K562 (cell line): ENCODE measurements at regions not wholly inside any gene's neighbourhood (a gene's known extent, or its start where the extent isn't known, plus 50 kb on each side); places are given as distances from the start of the nearest gene placed in this dataset.

ENCODE experiments used
- ATAC-seq: fragments of 200-7000 bp; cut with Tn5 transposase; 3 replicates; pipeline ENCODE4 v1.9.1; 2020; ENCODE audit warnings: moderate library complexity
- BruUV-seq: library from RNA; stranded (reverse); fragments of 400-500 nt; replicated peaks from 2 replicates; lab custom pipeline; 2021; lab: Mats Ljungman, UMichigan
- CTCF ChIA-PET: fragments of 300-600 bp; formaldehyde crosslinking; extraction: SDS; loops from one replicate; lab custom pipeline; 2021; ENCODE audit warnings: low intra/inter-chr PET ratio; lab: Yijun Ruan, JAX
- POLR2A ChIA-PET: fragments of 300-600, 350-650 bp; sonication (Branson Sonifier 250); formaldehyde crosslinking; extraction: SDS; loops from one replicate; lab custom pipeline; 2021; ENCODE audit warnings: antibody characterized with exemption, inconsistent platforms; lab: Yijun Ruan, JAX
- DNase-seq, 4 experiments: peaks; one replicate each; pipeline versions ENCODE4 v3.0.0 to v3.0.0-alpha.2; 2011 to 2018; ENCODE audit warnings: low spot score in 3 of 4, mixed read lengths in 3 of 4; ENCODE audit errors: extremely low read depth in 1 of 4
- FAIRE-seq: peaks from 2 replicates; lab custom pipeline; 2011; peaks lifted over from hg19 to GRCh38; lab: Jason Lieb, UNC
- H2AFZ ChIP-seq: 2 replicates; pipeline ENCODE4 v1.6.0; 2011; ENCODE audit warnings: low read depth, low read length, control low read depth, inconsistent platforms
- H3K27ac ChIP-seq: fragments of 200-600 bp; 3 replicates; pipeline ENCODE4 v1.8.0; 2011; ENCODE audit warnings: low read depth, mild to moderate bottlenecking, control low read depth, inconsistent platforms, low read length, moderate library complexity, mixed read lengths; ENCODE audit errors: extremely low read depth
- H3K27me3 ChIP-seq, 2 experiments: fragments of 300-600 bp in 1 of 2; 2 replicates in 1 of 2; 3 replicates in 1 of 2; pipeline versions ENCODE4 v1.6.0 to v1.8.0; 2011; ENCODE audit warnings: inconsistent platforms in 2 of 2, low read length in 2 of 2, mild to moderate bottlenecking in 1 of 2, mixed read lengths in 1 of 2, moderate library complexity in 1 of 2; ENCODE audit not compliant: control insufficient read depth in 2 of 2, insufficient read depth in 2 of 2
- H3K36me3 ChIP-seq: fragments of 300-600 bp; 3 replicates; pipeline ENCODE4 v1.8.0; 2011; ENCODE audit warnings: mild to moderate bottlenecking, low read length, inconsistent platforms; ENCODE audit not compliant: control insufficient read depth, insufficient read depth
- H3K4me1 ChIP-seq, 2 experiments: fragments of 200-600 bp in 1 of 2; replicated peaks in 1 of 2; 2 replicates in 1 of 2; 3 replicates in 1 of 2; pipeline versions ENCODE4 v1.5.1 to v1.8.0; 2011; ENCODE audit warnings: inconsistent platforms in 2 of 2, low read length in 2 of 2, mild to moderate bottlenecking in 1 of 2, mixed read lengths in 1 of 2, moderate library complexity in 1 of 2; ENCODE audit not compliant: control insufficient read depth in 2 of 2, insufficient read depth in 2 of 2
- H3K4me2 ChIP-seq: 2 replicates; pipeline ENCODE4 v1.6.1; 2011; ENCODE audit warnings: low read length, control low read depth, inconsistent platforms, mixed read lengths; ENCODE audit not compliant: insufficient read depth
- H3K4me3 ChIP-seq: fragments of 200-600 bp; sonication (generic), shearing (Covaris generic); 2 replicates; pipeline ENCODE4 v1.5.1; 2016; ENCODE audit warnings: control low read depth, inconsistent platforms
- H3K79me2 ChIP-seq: fragments of 200-600 bp; 3 replicates; pipeline ENCODE4 v1.8.0; 2011; ENCODE audit warnings: low read length, inconsistent platforms; ENCODE audit not compliant: control insufficient read depth, insufficient read depth
- H3K9ac ChIP-seq, 2 experiments: 2 replicates each; pipeline versions ENCODE4 v1.6.0 to v1.6.1; 2011; ENCODE audit warnings: low read depth in 2 of 2, low read length in 2 of 2, control low read depth in 1 of 2, inconsistent platforms in 1 of 2, mild to moderate bottlenecking in 1 of 2, mixed read lengths in 1 of 2; ENCODE audit not compliant: insufficient read depth in 1 of 2
- H3K9me1 ChIP-seq: one replicate; pipeline ENCODE4 v1.6.0; 2011; ENCODE audit warnings: inconsistent platforms, mild to moderate bottlenecking, low read length, moderate library complexity; ENCODE audit not compliant: control insufficient read depth, insufficient read depth
- H3K9me3 ChIP-seq: replicated peaks from 2 replicates; pipeline ENCODE4 v1.5.1; 2011; ENCODE audit warnings: low read depth, low read length, inconsistent platforms; ENCODE audit not compliant: control insufficient read depth, insufficient read depth
- H4K20me1 ChIP-seq: replicated peaks from 2 replicates; pipeline ENCODE4 v1.6.1; 2011; ENCODE audit warnings: low read length, inconsistent platforms, mixed read lengths; ENCODE audit not compliant: control insufficient read depth, insufficient read depth
- BHLHE40 ChIP-seq: IDR thresholded peaks from 2 replicates; pipeline ENCODE4 v1.6.1; 2011; ENCODE audit warnings: low read length, improper control_type of control experiment
- EZH2 ChIP-seq: IDR thresholded peaks from 2 replicates; pipeline ENCODE4 v1.6.1; 2012; ENCODE audit warnings: low read depth, mild to moderate bottlenecking, inconsistent platforms, low read length, borderline replicate concordance
- FOXP1 ChIP-seq: sonication (generic); formaldehyde crosslinking; IDR thresholded peaks from 2 replicates; pipeline ENCODE4 v1.8.0; 2022; ENCODE audit warnings: mild to moderate bottlenecking, missing genetic modification reagents
- PURB ChIP-seq: sonication (generic); formaldehyde crosslinking; IDR thresholded peaks from 2 replicates; pipeline ENCODE4 v1.9.0; 2021; ENCODE audit warnings: low read depth, mild to moderate bottlenecking, missing genetic modification reagents
- SPI1 ChIP-seq: IDR thresholded peaks from 2 replicates; pipeline ENCODE4 v1.6.1; 2011; ENCODE audit warnings: low read depth, low read length, control low read depth, borderline replicate concordance
- TRIM24 ChIP-seq, 2 experiments: fragments of 450-650 bp; IDR thresholded peaks; 2 replicates each; pipeline ENCODE4 v1.6.1; 2016
- ZFP36 ChIP-seq: fragments of 150-350 bp; IDR thresholded peaks from 2 replicates; pipeline ENCODE4 v1.6.1; 2018; ENCODE audit warnings: low read length, low read depth; ENCODE audit not compliant: partially characterized antibody
- ZNF764 ChIP-seq: fragments of 250-450 bp; sonication (Bioruptor Pico); IDR thresholded peaks from 2 replicates; pipeline ENCODE4 v1.4.0; 2020; ENCODE audit warnings: low read depth, mild to moderate bottlenecking, moderate library complexity
- WGBS: fragments of 100-300 bp; shearing (Covaris generic); methylation state at CpG from one replicate; pipeline ENCODE4 v1.1.6; 2016; ENCODE audit warnings: low coverage, mixed read lengths; ENCODE audit not compliant: insufficient coverage; ENCODE audit errors: missing lambda C conversion rate; 5-methylcytosine and 5-hydroxymethylcytosine counted together
- in situ Hi-C: fragments of 300-500 bp; cut with MboI; formaldehyde crosslinking; loops from 4 replicates; pipeline ENCODE4 v1.15.0; 2018; ENCODE audit warnings: inconsistent platforms, mixed read lengths
- intact Hi-C: fragments of 100-400 bp; cut with micrococcal nuclease; formaldehyde crosslinking; loops from 2 replicates; pipeline ENCODE4 v1.14.2; 2022
- TF ChIP-seq, protein P1 (sequence below): fragments of 250-450 bp; sonication (Bioruptor Pico); IDR thresholded peaks from 2 replicates; pipeline ENCODE4 v1.8.0; 2021; ENCODE audit warnings: borderline replicate concordance, mild to moderate bottlenecking, moderate library complexity; ENCODE audit not compliant: poor library complexity, severe bottlenecking
- TF ChIP-seq, protein P2 (sequence below): sonication (generic); formaldehyde crosslinking; IDR thresholded peaks from 2 replicates; pipeline ENCODE4 v1.8.1; 2022; ENCODE audit warnings: missing genetic modification reagents
- TF ChIP-seq, protein P3 (sequence below): fragments of 250-450 bp; sonication (Bioruptor Pico); IDR thresholded peaks from 2 replicates; pipeline ENCODE4 v1.5.1; 2021; ENCODE audit warnings: mild to moderate bottlenecking
- TF ChIP-seq, protein P4 (sequence below): fragments of 200-800 bp; sonication (Bioruptor generic); IDR thresholded peaks from 2 replicates; pipeline ENCODE4 v1.6.1; 2017; ENCODE audit warnings: missing genetic modification characterization, missing compliant biosample characterization

DNA sequence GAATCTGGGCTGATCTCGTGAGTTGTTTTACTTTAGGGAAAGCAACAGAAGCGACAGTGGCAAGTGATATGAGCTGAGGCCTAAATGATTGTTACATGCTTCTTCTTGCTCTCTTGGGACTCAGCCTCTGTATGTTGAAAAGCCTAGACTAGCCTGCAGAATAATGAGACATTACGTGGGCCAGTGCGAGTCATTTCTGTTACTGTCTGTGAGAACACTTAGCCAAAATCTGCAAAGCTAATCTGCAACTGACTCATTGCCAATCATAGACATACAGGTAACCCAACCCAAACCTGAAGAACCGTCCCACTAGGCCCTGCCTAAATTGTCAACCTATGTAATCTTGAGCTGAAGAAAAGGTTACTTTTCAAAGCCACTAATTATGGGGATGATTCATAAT, 77.4 kb upstream of the F13A1 start:
- POLR2A ChIA-PET, result interaction anchor here (0.7 to 0.8 kb wide), 2 partner anchors 12 to 875 kb away, joined by 3 read pairs; no protein-coding TSS in a partner anchor
- no peak for TF ChIP-seq FOXP1 (CRISPR knock-in tag)
- no peak for TF ChIP-seq TRIM24 (IDR thresholded peaks at IDR 0.05)
- TF ChIP-seq, protein P1, sequence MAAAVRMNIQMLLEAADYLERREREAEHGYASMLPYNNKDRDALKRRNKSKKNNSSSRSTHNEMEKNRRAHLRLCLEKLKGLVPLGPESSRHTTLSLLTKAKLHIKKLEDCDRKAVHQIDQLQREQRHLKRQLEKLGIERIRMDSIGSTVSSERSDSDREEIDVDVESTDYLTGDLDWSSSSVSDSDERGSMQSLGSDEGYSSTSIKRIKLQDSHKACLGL (CRISPR knock-in tag), result no peak
- TF ChIP-seq, protein P2, sequence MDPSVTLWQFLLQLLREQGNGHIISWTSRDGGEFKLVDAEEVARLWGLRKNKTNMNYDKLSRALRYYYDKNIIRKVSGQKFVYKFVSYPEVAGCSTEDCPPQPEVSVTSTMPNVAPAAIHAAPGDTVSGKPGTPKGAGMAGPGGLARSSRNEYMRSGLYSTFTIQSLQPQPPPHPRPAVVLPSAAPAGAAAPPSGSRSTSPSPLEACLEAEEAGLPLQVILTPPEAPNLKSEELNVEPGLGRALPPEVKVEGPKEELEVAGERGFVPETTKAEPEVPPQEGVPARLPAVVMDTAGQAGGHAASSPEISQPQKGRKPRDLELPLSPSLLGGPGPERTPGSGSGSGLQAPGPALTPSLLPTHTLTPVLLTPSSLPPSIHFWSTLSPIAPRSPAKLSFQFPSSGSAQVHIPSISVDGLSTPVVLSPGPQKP, result no peak
- TF ChIP-seq, protein P3, sequence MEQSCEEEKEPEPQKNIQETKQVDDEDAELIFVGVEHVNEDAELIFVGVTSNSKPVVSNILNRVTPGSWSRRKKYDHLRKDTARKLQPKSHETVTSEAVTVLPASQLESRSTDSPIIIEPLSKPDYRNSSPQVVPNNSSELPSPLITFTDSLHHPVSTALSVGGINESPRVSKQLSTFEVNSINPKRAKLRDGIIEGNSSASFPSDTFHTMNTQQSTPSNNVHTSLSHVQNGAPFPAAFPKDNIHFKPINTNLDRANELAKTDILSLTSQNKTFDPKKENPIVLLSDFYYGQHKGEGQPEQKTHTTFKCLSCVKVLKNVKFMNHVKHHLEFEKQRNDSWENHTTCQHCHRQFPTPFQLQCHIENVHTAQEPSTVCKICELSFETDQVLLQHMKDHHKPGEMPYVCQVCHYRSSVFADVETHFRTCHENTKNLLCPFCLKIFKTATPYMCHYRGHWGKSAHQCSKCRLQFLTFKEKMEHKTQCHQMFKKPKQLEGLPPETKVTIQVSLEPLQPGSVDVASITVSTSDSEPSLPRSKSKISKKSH (CRISPR knock-in tag), result no peak
- no peak for TF ChIP-seq PURB (CRISPR knock-in tag)
- no peak for TF ChIP-seq BHLHE40
- no peak for TF ChIP-seq ZFP36
- TF ChIP-seq SPI1, result no peak
- TF ChIP-seq, protein P4, sequence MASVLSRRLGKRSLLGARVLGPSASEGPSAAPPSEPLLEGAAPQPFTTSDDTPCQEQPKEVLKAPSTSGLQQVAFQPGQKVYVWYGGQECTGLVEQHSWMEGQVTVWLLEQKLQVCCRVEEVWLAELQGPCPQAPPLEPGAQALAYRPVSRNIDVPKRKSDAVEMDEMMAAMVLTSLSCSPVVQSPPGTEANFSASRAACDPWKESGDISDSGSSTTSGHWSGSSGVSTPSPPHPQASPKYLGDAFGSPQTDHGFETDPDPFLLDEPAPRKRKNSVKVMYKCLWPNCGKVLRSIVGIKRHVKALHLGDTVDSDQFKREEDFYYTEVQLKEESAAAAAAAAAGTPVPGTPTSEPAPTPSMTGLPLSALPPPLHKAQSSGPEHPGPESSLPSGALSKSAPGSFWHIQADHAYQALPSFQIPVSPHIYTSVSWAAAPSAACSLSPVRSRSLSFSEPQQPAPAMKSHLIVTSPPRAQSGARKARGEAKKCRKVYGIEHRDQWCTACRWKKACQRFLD (CRISPR knock-in tag), result no peak
- TF ChIP-seq EZH2, result no peak
- no peak for TF ChIP-seq ZNF764 (CRISPR knock-in tag)
- CTCF ChIA-PET, result no interaction called here
- no peaks in the 10 kb centered on the region for H4K20me1 ChIP-seq
- no peak overlapping the region for H3K4me2 ChIP-seq
- no peaks in the 10 kb centered on the region for H3K9me1 ChIP-seq
- in situ Hi-C loops (no loop called here), intact Hi-C loops (no loop called here)
- BruUV-seq, result no TSS peak
- no peaks in the 10 kb centered on the region for H3K4me1 ChIP-seq
- H2AFZ ChIP-seq, result no peak overlapping the region
- DNase-seq (no peak), ATAC-seq (no peak), FAIRE-seq (no peak)
- H3K79me2 ChIP-seq, result no peaks in the 10 kb centered on the region
- H3K4me3 ChIP-seq, result no peak overlapping the region
- no peaks in the 10 kb centered on the region for H3K36me3 ChIP-seq
- 1% methylated on average over 5 of the region's 5 CpGs for WGBS
- no peak overlapping the region for H3K9ac ChIP-seq
- no peak overlapping the region for H3K27ac ChIP-seq
- no peaks in the 10 kb centered on the region for H3K9me3 ChIP-seq
- H3K27me3 ChIP-seq, result no peaks in the 10 kb centered on the region
